HG03342 (cell line): ENCODE measurements at regions not wholly inside any gene's neighbourhood (a gene's known extent, or its start where the extent isn't known, plus 50 kb on each side); places are given as distances from the start of the nearest gene placed in this dataset.
"Not testable (repeated sequence)": the region's sequence is repeated elsewhere in the genome, so short reads cannot be mapped to it uniquely, and the experiment has no call there.

Source experiments
- ATAC-seq: cut with Tn5 transposase; IDR thresholded peaks from one replicate; pipeline ENCODE4 v1.9.1; 2021; ENCODE audit warnings: mild to moderate bottlenecking, moderate library complexity; ENCODE audit not compliant: unreplicated experiment

GRCh38 chr14:71454010-71454409, 478.2 kb upstream of the RGS6 start:
- ATAC-seq = no peak

- no peak for ATAC-seq
These were observed 477.5 kb upstream of the RGS6 start for GRCh38 chr14:71454513-71455332.

DNA sequence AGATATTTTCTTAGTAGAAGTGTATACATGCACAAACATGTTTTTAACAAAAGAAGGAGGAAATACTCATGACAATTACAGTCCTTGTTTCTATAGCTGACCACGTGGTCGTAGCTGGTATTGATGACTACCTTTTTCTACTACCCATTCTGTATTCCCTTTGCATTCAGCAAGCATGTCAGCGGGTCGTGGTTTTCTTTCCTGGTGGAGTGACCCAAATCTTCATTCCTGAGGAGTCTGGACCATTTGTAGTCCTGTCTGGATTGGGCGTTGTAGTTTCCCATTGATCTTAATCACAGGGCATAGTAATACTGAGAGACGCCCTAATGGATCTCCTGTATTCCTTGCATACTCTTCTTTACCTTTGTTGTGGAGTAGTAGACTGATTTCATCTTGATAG, 472.1 kb upstream of the RGS6 start:
- ATAC-seq = no peak

DNA sequence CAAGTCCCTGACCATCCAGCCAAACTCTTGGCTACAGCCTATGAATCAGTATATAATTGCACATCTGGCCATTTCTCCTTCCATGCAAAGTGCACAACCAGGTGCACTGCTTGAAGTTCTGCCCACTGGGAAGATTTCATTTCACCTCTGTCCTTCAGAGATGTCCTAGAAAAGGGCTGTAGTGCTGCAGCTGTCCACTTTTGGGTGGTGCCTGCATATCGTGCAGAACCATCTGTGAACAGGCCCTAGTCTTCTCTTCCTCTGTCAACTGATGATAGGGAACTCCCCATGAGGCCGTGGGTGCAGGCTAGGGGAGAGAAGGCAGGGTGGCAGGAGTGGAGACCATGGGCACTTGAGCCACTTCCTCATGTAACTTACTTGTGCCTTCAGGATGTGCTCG, 470.6 kb upstream of the RGS6 start:
- not testable (repeated sequence) for ATAC-seq

GRCh38 chr14:71463807-71464206, 468.4 kb upstream of the RGS6 start:
- no peak for ATAC-seq

DNA sequence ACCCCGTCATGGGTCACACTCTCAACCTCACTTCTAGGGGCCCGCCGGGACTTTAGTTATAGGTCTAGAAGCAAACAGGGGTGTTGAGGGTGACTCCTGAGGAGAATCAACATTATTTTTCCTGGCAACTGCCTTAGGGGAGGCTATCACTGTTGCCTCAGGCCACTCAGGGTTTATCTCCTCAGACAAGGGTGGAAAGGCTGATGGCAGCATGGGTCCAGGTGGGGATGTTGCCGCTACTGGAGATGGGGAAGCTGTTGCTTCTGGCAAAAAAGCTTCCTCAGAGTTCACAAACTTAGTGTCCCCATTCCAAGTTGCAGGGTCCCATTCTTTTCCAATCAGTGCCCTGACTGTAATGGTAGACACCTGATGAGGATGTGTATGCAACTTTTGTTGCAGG, 467.4 kb upstream of the RGS6 start:
- ATAC-seq = no peak

DNA sequence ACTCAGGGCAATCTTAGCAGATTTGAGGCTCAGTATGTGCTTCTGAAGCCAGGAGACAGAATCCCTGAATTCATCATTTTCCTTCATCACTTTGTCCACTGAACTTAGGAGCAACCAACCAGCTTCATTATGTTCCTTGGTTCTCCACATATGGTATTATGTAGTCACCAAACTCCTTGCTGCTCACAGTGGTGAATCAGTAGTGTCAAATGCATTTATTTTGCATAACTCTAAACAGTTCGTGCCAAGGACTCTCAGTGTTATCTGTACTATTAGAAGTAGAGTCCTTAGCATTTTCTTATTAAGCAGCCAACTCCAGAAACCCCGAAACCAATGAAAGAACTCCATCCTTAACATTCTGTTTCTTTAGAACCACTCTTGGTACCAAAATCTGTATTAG, 466.9 kb upstream of the RGS6 start:
- no peak for ATAC-seq

DNA sequence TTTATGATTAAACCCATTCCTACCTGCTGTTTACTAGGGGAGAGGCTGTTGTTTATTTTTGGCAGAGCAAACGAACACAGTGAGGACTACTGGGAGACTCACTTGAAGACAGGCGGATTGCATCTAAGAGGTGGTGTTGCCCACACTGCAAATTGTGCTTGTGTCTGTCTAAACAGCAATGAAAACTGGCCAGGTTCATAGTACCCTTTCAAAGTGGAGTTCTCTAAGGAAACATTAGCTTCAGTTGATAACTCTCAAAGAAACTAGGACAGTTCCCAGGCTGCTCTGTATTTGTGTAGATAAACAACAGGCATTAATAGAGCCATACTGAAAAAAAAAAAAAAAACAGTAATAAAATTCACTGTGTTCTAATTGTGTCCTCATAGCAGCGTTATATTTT, 466.0 kb upstream of the RGS6 start:
- no peak for ATAC-seq

DNA sequence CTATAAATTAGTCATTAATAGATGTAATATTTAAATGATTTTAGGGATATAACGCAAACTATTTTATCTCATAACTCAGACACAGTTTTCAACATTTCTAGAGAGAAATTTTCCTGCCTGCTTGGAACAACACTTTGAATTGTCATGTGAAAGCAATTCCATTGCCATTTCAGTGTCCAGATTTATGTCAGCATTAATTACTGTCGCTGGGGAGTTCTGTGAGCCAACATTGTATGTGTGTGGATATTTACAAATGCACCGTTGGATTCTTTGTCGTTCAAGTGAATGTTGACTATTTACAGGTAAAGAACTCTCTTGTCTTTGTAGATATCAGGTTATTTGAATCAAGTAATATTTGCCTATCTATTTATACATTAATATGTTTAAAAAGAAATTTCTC, 465.3 kb upstream of the RGS6 start:
- ATAC-seq = no peak

GRCh38 chr14:71467361-71467811, 464.8 kb upstream of the RGS6 start:
- no peak for ATAC-seq

GRCh38 chr14:71468701-71469100, 463.5 kb upstream of the RGS6 start:
- no peak for ATAC-seq

DNA sequence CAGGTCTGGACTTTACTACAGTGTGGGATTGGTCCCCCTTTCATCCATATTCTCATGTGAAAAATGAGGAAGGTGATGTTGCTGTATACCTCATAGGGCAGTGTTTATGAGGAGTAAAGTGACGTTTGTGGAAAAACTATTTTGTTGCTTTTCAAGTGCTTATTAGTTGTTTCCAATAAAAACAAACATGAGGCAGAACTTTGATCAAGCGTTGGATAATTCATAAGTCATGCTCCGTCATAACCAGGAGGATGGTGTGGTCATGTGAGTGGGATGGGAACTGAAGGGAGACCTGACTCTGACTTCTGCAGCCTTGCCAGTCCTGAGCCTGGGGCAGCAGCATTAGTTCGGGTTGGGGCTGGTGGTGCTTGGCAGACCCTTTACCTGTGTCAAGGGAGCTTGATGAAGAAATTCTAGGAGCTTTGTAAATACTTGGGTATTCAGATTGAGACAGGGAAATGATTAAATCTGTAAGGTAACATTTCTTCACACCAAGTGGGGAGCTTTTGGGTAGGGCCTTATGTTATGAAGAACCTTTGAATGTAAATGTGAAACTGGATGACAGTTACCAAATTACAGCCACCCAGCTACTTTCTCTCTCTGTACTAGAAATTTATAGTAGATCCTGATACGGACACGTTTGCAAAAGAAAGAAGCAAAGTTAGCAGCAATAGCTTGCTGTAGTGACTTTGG, 462.4 kb upstream of the RGS6 start:
- ATAC-seq = no peak

DNA sequence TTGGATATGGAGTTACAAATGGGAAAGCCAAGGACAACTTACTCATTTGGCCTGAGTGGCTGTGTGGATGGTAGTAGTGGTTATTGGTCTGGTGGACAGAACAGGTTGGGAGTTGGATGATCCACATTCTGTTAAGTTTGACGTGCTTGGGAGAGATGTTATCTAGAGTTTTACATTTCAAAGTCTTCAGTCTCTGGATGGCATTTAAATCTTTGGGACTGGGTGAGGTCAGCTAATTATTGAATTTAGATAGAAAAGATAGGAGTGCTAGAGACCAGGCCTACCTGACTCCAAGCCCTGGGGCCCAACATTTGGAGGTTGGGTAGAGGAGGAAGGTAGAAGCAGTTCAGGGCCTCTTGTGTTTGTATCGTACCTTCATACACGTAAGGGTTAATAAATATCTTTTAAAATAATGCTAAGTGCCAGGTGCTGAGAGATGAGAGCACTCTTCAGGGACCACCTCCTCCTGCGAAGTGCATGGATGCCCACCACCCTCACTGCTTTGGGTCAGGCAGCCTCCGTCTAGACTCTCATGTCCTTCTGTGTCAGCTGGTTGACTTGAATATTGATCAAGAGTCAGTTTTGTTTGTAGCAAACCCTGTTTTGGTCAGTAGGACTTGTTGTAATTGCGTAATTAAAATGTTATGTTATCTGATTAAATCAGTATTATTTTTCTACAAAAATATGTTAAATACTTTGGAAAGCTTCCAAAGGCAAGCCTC, 460.4 kb upstream of the RGS6 start:
- no peak for ATAC-seq

DNA sequence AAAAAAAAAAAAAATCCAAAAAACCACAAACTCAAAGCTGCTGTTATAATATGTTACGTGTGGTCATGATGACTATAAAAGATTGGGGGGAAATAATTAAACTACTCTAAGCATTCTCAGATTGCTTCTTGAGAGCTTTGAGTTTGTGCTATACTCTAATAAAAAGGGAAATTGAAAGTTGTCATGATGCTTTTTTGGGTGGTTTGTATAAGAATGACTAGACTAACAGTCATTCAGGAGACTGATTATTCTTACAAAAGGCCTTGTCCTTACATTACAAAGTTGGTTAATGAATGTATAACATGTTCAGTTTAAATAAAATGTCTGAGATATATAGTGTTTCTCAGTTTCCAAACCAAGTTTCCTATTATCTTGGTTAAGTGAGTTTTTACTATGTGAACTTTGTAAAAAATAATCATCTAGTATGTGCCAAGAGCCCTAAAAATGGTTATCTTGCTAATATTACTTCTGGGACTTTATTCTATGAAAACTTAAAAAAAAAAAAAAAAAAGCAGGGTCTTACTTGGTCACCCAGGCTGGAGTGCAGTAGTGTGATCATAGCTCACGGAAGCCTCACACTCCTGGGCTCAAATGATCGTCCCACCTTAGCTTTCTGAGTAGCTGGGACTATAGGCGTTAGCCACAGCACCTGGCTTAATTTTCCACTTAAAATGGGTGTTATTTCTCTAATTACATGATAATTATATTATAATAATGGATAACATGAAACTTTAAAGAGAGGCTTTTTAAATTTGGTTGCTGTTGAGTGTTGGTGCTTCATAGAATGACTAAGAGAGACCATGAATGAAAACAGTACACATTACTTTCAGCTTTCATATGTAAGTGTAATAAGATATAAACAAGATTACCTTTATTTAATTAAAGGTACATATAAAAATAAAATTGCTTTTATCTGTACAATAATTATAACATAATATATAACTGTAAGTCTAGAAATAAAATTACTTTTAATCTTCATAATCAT, 459.6 kb upstream of the RGS6 start:
- ATAC-seq = peak; percentile 67

DNA sequence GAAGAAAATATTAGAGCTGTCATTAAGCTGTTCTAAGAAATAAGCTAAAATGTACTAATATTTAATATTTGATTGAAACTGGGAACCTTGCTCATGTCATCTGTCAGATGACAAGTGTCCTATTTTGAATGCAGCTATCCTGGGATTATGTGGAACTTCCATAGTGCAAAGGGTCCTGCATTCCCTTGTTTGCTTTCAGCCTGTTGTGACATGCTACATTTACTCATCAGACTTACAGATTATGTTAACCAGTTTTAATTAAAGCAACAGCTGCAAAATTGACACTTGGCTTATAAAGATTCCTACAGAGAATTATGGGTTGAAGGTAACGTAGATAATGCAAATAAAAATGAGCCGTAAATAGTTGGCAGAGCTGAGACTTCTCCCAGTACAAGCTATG, 458.4 kb upstream of the RGS6 start:
- no peak for ATAC-seq

DNA sequence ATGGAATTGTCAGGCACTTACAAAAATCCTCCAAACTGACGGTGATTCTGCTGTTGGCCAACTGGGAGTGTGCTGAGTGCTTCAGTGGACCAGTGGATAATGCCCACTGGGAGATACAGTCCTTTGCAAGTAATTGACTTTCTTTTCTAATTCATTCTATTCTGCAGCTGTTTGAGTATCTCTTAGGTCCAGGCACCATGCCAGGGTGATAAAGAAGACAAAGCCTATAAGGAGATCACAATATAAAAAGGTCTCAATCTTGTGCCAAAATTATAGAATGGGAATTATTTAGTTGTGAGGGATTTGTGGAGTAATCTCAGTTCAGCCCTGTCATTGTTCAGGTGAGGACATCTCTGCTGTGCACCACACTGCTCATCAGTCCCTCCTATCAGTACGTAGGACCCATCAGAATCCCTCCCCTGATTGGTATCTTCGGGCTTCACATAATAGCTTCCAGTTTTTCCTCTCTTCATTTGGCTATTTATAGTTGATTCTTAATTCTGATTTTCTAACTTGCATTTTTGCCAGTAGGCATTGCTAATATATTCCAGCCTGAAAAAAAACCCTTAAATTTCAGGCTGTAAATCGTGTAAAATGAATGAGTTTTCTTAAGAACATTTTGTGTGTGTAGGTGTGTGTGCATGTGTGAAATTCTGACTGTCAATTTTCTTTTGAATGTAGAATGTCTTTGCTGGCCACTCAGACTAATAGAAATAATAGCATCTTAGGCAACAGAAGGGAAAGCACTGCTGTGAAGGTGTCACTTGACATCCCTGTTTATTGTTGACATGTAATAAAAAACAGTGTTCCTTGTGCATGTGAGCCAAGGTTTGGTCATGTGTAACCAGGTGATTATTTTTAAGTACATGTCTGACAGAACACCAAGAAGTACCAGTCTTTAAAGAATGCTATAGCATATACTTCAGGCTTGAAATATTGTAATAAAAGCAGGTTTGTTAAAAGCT, 457.6 kb upstream of the RGS6 start:
- no peak for ATAC-seq

GRCh38 chr14:71475916-71476315, 456.3 kb upstream of the RGS6 start:
- ATAC-seq = no peak

DNA sequence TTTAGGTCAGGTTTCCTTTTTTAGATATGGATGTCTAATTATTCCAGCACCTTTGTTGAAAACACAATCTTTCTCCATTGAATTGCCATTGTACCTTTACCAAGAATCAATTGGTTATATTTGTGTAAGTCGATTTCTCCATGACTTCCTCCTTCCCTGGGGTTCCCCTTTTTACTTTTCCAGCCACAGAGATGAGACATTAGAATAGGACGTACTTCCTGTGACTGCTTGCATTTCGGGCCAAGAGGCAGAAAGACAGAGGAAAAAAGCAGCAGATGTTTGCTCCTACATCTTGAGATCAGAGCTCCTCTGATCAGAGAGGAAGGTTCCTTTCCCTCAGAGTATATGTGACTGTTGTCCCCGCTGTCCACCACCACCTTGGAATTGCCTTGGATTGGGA, 453.7 kb upstream of the RGS6 start:
- ATAC-seq = no peak

GRCh38 chr14:71481021-71481654, 451.1 kb upstream of the RGS6 start:
- no peak for ATAC-seq
